Esophagus squamous epithelium (tissue), 4 donors: ENCODE measurements at regions not wholly inside any gene's neighbourhood (a gene's known extent, or its start where the extent isn't known, plus 50 kb on each side); places are given as distances from the start of the nearest gene placed in this dataset.

Experiments
- CTCF ChIP-seq, 6 experiments: fragments of 450-650 bp in 4 of 6; fragments of 200-600 bp in 2 of 6; sonication (generic) in 2 of 6; IDR thresholded peaks; one replicate each; pipeline ENCODE4 v1.5.1; 2016 to 2019; ENCODE audit warnings: antibody characterized with exemption in 6 of 6, mild to moderate bottlenecking in 4 of 6, moderate library complexity in 4 of 6
- POLR2A ChIP-seq, 4 donors: fragments of 450-650 bp; IDR thresholded peaks; one replicate each; pipeline ENCODE4 v1.6.1; 2017; ENCODE audit warnings: antibody characterized with exemption in 4 of 4, mild to moderate bottlenecking in 4 of 4, moderate library complexity in 3 of 4

DNA sequence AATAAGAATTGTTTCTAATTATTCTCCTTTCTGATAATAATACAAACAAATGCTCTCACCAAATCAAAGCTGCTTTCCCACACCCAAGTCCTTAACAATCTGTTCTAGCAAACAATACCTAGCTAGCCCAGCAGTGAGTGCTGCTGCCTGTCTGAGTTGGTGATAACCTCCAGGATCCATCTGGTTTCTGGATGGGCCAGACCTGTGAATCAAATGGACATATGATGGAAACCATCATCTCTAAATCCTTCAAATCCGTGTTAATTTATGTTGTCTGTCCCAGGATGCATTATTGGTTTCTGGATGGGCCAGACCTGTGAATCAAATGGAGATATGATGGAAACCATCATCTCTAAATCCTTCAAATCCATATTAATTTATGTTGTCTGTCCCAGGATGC, 1230.0 kb downstream of the AMY1C start:
- TF ChIP-seq CTCF (IDR thresholded peaks at IDR 0.05) (no peak), POLR2A (IDR thresholded peaks at IDR 0.05) (no peak)
